Osteoblast (primary cell): ENCODE measurements at regions not wholly inside any gene's neighbourhood (a gene's known extent, or its start where the extent isn't known, plus 50 kb on each side); places are given as distances from the start of the nearest gene placed in this dataset.
"Not testable (repeated sequence)": the region's sequence is repeated elsewhere in the genome, so short reads cannot be mapped to it uniquely, and the experiment has no call there.

Experiments used
- DNase-seq: peaks from one replicate; pipeline ENCODE4 v3.0.0; 2011; ENCODE audit warnings: low spot score, mixed read lengths; ENCODE audit not compliant: insufficient read length; ENCODE audit errors: missing footprints
- H2AFZ ChIP-seq: 2 replicates; pipeline ENCODE4 v1.6.0; 2011; ENCODE audit warnings: mild to moderate bottlenecking, low read length
- H3K27ac ChIP-seq: 2 replicates; pipeline ENCODE4 v1.5.1; 2011; ENCODE audit warnings: mild to moderate bottlenecking, low read depth, low read length, moderate library complexity
- H3K27me3 ChIP-seq: 2 replicates; pipeline ENCODE4 v1.6.0; 2012; ENCODE audit warnings: mild to moderate bottlenecking, control low read depth, inconsistent platforms, low read length, moderate library complexity; ENCODE audit not compliant: insufficient read depth
- H3K36me3 ChIP-seq: 2 replicates; pipeline ENCODE4 v1.5.1; 2011; ENCODE audit warnings: mild to moderate bottlenecking, low read length, control low read depth, moderate library complexity; ENCODE audit not compliant: insufficient read depth
- H3K4me1 ChIP-seq: 2 replicates; pipeline ENCODE4 v1.5.1; 2011; ENCODE audit warnings: mild to moderate bottlenecking, low read length, control low read depth, moderate library complexity; ENCODE audit not compliant: insufficient read depth
- H3K4me2 ChIP-seq: 2 replicates; pipeline ENCODE4 v1.6.0; 2011; ENCODE audit warnings: mild to moderate bottlenecking, low read length; ENCODE audit not compliant: insufficient read depth
- H3K4me3 ChIP-seq: fragments of 200-600 bp; sonication (generic); 3 replicates; pipeline ENCODE4 v1.5.1; 2012; ENCODE audit warnings: mild to moderate bottlenecking, low read length, inconsistent platforms; ENCODE audit not compliant: insufficient read depth
- H3K79me2 ChIP-seq: 2 replicates; pipeline ENCODE4 v1.6.0; 2012; ENCODE audit warnings: mild to moderate bottlenecking, low read length, control low read depth, inconsistent platforms; ENCODE audit not compliant: insufficient read depth
- H3K9me3 ChIP-seq: 2 replicates; pipeline ENCODE4 v1.5.1; 2011; ENCODE audit warnings: low read depth, low read length, control low read depth
- H4K20me1 ChIP-seq: 2 replicates; pipeline ENCODE4 v1.6.0; 2012; ENCODE audit warnings: mild to moderate bottlenecking, low read length, control low read depth; ENCODE audit not compliant: insufficient read depth
- TF ChIP-seq, protein P1 (sequence below): IDR thresholded peaks from 2 replicates; pipeline ENCODE4 v1.5.1; 2011; ENCODE audit warnings: mild to moderate bottlenecking, low read depth, low read length, moderate library complexity; ENCODE audit errors: extremely low read depth

- H3K9me3 ChIP-seq = no peaks in the 10 kb centered on the region
- no peak overlapping the region for H3K4me2 ChIP-seq
- no peaks in the 10 kb centered on the region for H3K36me3 ChIP-seq
- TF ChIP-seq, protein P1, sequence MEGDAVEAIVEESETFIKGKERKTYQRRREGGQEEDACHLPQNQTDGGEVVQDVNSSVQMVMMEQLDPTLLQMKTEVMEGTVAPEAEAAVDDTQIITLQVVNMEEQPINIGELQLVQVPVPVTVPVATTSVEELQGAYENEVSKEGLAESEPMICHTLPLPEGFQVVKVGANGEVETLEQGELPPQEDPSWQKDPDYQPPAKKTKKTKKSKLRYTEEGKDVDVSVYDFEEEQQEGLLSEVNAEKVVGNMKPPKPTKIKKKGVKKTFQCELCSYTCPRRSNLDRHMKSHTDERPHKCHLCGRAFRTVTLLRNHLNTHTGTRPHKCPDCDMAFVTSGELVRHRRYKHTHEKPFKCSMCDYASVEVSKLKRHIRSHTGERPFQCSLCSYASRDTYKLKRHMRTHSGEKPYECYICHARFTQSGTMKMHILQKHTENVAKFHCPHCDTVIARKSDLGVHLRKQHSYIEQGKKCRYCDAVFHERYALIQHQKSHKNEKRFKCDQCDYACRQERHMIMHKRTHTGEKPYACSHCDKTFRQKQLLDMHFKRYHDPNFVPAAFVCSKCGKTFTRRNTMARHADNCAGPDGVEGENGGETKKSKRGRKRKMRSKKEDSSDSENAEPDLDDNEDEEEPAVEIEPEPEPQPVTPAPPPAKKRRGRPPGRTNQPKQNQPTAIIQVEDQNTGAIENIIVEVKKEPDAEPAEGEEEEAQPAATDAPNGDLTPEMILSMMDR = no peak
- no peak overlapping the region for H2AFZ ChIP-seq
- no peaks in the 10 kb centered on the region for H3K27me3 ChIP-seq
- no peaks in the 10 kb centered on the region for H3K79me2 ChIP-seq
- no peak for DNase-seq
- H3K27ac ChIP-seq = no peak overlapping the region
- no peaks in the 10 kb centered on the region for H4K20me1 ChIP-seq
- no peak overlapping the region for H3K4me3 ChIP-seq
- H3K4me1 ChIP-seq = peaks cover 7% of the 10 kb centered on the region
These were observed 113.2 kb upstream of the STX18 start for GRCh38 chr4:4655011-4655410.

- Histone ChIP-seq H3K79me2 (no peaks in the 10 kb centered on the region), H3K36me3 (no peaks in the 10 kb centered on the region), H2AFZ (no peak overlapping the region), H3K9me3 (no peaks in the 10 kb centered on the region), H3K27me3 (no peaks in the 10 kb centered on the region), H3K4me2 (no peak overlapping the region), H3K4me3 (no peak overlapping the region), H3K27ac (no peak overlapping the region), H4K20me1 (no peaks in the 10 kb centered on the region), H3K4me1 (no peaks in the 10 kb centered on the region)
- TF ChIP-seq, protein P1 = no peak
- no peak for DNase-seq
These were observed 110.2 kb upstream of the STX18 start for GRCh38 chr4:4651811-4652755.

DNA sequence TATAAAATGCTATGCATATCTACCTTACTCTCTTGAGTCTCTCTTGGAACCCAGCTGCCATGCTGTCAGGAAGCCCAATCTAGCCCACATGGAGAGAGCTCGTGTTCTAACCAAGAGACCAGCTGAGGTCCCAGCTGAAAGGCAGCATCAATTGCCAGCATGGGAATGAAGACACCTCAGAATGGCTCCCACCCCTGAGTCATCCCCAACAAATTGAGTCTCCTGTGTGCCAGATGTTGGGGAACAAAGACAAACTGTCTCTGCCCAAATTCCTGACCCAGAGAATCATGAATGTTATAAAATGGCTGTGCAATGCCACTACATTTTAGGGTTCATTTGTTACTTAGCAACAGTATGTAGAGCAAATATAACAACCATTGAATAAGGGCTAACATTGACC is 105.2 kb upstream of the STX18 start:
- no peak overlapping the region for H2AFZ ChIP-seq
- H3K4me3 ChIP-seq = no peak overlapping the region
- H3K27ac ChIP-seq = no peak overlapping the region
- H3K79me2 ChIP-seq = no peaks in the 10 kb centered on the region
- no peaks in the 10 kb centered on the region for H3K9me3 ChIP-seq
- H3K4me1 ChIP-seq = no peaks in the 10 kb centered on the region
- H3K36me3 ChIP-seq = no peaks in the 10 kb centered on the region
- no peak overlapping the region for H3K4me2 ChIP-seq
- TF ChIP-seq, protein P1 = no peak
- DNase-seq = peak; percentile 53
- no peaks in the 10 kb centered on the region for H3K27me3 ChIP-seq
- no peaks in the 10 kb centered on the region for H4K20me1 ChIP-seq

GRCh38 chr4:4645743-4646142 is 103.9 kb upstream of the STX18 start:
- TF ChIP-seq, protein P1 = no peak

GRCh38 chr4:4644277-4644676 is 102.4 kb upstream of the STX18 start:
- H3K9me3 ChIP-seq, H2AFZ ChIP-seq, H3K79me2 ChIP-seq, H3K4me2 ChIP-seq, H3K36me3 ChIP-seq, H3K27me3 ChIP-seq, H3K4me3 ChIP-seq, H3K4me1 ChIP-seq, H3K27ac ChIP-seq, DNase-seq, H4K20me1 ChIP-seq: not testable (repeated sequence)

More at GRCh38 chr4:4645743-4646142, 103.9 kb upstream of the STX18 start:
- Histone ChIP-seq H4K20me1 (no peaks in the 10 kb centered on the region), H3K9me3 (no peaks in the 10 kb centered on the region), H3K4me3 (no peak overlapping the region), H2AFZ (no peak overlapping the region), H3K4me2 (no peak overlapping the region), H3K27me3 (no peaks in the 10 kb centered on the region), H3K79me2 (no peaks in the 10 kb centered on the region), H3K27ac (no peak overlapping the region), H3K36me3 (no peaks in the 10 kb centered on the region), H3K4me1 (peaks cover 2% of the 10 kb centered on the region)
- DNase-seq = no peak

GRCh38 chr4:4643743-4644142 is 101.9 kb upstream of the STX18 start:
- not testable (repeated sequence) for DNase-seq, H3K79me2 ChIP-seq, H3K9me3 ChIP-seq, H4K20me1 ChIP-seq, H2AFZ ChIP-seq, H3K4me2 ChIP-seq, H3K27me3 ChIP-seq, H3K36me3 ChIP-seq, H3K4me3 ChIP-seq, H3K27ac ChIP-seq, H3K4me1 ChIP-seq
